Renal cortical epithelial cell (primary cell): ENCODE measurements at regions not wholly inside any gene's neighbourhood (a gene's known extent, or its start where the extent isn't known, plus 50 kb on each side); places are given as distances from the start of the nearest gene placed in this dataset.

Experiments used
- DNase-seq: peaks from one replicate; pipeline ENCODE4 v3.0.0-alpha.2; 2011; ENCODE audit warnings: low read depth

DNA sequence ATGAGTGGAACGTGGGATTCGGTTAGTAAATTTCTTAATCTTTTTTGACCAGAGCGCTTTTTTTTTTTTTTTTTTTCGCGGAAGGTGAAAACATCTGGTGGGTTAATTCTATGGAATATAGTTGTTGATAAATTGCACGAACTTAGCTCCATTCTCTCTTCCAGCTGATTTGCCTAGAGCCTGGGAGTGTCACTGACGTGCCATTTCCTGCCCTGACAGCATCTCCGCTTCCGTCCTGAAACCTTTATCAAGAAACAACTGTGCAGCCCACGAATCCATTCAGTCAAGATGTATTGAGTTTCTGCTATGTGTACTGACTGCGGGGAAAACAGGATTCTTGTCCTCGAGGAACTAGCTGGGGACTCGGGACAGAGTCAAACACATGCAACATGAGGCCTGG is 59.5 kb upstream of the TGM3 start:
- DNase-seq: no peak

DNA sequence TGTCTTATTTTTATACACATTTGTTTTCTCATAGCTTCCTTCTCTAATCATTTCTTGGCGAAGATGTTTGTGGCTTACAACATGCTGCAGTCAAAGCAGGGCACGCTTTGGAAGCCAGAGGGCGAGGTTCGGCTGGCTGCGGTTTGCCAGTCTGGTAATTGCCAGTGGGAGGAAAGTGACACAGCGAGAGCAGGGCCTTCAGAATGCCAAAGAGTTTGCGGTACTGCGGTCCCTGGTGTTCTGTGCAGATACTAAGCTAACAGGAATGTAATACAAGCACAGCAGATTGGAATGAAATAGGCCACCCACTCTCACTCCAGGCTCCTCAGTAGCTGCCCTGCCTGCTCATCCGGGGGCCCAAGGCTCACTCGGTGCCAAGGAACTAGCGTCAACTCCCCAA is 58.7 kb upstream of the TGM3 start:
- peak; percentile 93 for DNase-seq

DNA sequence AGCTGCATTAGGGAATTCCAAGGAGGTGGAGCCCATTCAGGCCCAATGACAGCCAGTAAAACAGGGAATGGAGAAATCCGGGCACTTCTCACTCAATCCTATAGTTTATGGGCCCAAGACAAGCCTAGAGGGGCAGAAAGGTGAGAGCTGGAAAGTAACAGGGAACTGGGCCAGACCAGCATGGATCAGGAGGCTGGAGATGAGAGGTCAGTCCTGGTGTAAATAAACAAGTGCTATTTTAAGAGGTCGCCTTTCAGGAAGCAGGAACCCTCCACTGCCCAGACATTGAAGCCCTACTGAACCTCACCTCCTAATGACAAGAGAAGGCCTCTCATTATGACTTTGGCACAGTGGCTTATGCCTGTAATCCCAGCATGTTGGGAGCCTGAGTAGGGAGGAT is 57.2 kb upstream of the TGM3 start:
- no peak for DNase-seq

DNA sequence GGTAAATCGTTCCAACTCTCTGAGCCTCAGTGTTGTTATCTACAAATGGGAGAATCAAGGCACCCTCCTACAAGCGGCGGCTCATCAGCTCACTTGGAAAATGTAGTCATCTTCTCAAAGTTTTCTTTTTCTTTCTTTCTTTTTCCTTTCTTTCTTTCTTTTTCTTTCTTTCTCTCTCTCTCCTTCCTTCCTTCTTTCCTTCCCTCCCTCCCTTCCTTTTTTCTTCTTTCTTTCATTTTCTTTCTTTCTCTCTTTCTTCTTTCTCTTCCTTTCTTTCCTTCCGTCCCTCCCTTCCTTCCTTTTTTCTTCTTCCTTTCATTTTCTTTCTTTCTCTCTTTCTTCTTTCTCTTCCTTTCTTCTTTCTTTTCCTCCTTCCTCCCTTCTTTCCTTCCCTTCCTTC is 55.0 kb upstream of the TGM3 start:
- DNase-seq: no peak

DNA sequence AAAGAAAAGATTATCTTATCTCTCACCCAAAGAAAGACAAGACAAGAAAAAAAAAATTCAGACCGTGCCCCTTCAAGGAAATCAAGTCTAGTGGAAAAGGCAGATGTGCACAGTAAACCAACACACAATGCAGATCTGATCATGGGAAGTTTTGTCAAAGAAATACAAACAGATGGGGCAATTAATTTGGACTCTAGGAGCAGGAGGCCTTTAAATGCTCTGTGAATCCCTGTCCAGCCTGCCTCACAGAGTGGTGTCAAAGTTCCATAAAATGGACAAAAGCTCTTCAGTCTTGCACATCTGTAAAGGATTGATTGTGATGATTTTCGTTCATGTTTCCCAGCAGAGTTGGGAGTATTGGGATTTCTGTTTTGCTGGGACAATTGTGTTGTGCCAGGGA is 53.1 kb upstream of the TGM3 start:
- no peak for DNase-seq

DNA sequence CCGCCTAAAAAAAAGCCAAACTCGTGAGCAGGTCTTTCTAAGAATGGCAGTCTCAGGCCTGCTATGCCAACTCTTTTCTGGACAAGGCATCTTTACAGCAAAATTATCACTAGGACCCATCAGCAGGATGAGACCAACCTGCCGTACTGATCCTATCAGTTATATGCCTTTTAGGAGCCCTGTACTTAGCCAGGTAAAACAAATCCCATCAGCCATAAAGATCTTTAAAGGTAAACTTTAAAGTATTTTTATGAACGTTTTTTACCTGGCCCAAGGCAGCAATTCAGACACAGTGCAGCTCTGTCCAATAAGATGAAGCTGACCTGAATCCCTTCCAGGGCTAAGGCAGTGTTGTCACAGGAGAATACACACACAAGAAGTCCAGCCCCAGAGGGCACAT is 51.3 kb upstream of the TGM3 start:
- no peak for DNase-seq

DNA sequence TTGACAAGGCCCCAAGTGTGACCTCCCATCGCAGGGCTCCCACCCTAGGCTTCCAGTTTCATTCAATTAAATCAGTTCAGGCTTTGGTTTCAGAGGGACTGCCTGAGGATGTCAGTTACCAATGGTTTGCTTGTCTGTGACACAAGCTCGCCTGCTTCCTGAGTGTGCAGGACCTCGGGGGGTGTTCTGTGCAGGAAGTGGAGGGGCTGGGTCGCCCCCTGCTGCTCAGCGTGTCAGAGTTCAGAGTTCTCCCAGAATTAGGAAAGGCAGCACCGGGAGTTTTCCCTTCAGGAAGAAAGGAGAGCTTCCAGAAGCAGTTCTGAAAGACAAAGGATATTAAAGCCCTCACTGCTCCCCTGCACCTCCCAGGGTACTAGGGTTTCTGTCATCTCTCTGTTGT is 50.8 kb upstream of the TGM3 start:
- DNase-seq: no peak

DNA sequence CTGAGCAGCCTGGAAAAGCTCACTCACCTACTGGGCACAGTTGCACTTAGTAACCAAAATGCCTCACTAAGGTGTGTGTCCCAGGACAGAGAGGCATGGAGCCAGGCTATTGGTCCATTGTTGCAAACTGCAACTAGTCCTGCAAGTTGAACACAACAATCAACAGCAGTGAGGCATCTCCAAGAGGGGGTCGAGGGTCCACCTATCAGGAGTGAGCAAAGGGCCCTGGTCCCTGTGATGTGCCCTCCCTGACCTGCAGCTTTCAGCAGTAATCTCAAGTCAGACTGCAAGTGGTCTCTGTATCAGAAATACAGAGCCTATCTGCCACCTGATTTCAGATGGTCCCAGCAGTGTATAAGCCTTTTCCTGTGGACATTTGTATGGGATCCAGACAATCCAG is 50.2 kb upstream of the TGM3 start:
- DNase-seq: no peak
